Hematopoietic multipotent progenitor cell treated with erythropoietin and hydrocortisone succinate and interleukin-3 and kit ligand, for 8 days (in vitro differentiated cells): ENCODE measurements at regions not wholly inside any gene's neighbourhood (a gene's known extent, or its start where the extent isn't known, plus 50 kb on each side); places are given as distances from the start of the nearest gene placed in this dataset.
"Not testable (repeated sequence)": the region's sequence is repeated elsewhere in the genome, so short reads cannot be mapped to it uniquely, and the experiment has no call there.

Source experiments
- DNase-seq: peaks from one replicate; pipeline ENCODE4 v3.0.0-alpha.2; 2015

DNA sequence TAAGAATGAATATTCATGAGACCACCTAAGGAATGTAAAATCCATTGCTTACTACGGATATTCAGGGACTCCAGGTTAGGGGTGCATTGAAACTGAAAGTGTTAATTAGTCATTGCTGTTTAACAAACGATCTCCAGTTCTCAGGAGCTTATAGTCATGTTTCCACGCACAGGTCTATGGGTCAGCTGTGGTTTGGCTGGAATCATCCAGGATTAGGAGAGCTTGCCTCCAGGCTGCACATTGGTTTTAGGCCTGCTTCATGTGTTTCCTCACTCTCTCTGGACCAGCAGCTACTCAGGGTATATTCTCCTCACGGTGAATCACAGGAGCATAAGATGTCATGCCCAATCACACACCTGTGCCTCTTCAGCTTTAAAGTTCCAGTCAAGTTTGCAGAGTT is 98.9 kb downstream of the ATXN3L start:
- no peak for DNase-seq

DNA sequence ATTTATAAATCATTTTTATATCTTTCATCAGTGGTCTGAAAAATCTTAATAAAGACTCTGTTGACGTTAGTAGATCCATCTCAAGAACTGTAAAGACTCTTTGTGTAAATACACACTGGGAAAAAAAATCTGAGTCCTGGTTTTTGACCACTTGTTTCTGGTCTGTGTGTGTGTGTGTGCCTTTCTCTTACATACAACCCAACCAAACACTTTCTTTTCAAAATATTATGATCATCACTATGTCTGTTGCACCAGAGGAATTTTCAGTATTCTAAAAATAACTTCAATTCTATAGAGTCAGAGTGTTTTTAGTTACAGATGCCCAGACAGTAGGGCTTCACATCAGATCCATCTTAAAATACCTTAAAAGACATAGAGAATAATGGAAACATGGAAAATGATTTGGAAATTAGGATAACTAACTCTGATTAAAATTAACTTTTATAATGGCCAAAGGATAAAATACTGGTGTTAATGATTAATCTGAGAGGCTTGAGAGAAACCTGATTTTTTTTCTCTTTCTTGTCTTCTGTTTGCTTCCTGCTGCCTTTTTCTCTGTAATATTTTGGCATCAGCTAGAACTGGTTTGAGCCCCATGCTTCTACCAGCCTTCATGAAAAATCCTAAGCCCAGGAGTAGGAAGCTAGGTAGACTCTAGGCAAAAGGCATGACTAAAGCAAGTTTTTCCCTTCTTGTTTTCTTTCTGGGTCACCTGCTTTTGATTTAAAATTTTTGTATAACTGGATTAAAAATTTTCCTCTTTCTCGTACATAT is 99.7 kb downstream of the ATXN3L start:
- no peak for DNase-seq

DNA sequence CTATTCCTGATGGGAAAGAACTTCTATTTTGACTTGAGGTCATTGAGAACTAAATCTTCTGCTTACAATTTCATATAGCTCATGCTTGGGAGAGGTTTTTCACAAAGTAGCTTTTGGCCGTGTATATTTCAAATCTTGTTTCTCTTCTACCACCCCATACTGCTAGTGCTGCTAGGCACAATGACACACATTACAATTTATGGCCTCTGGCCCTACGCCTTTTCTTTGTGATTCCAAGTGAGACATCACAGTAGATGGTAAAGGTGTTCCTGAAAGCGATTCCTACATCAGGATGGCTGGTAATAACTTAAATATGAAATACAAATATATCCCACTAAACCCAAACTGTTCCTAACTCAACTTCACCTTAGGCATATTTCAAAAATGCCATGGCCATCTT is 101.1 kb downstream of the ATXN3L start:
- DNase-seq: no peak

DNA sequence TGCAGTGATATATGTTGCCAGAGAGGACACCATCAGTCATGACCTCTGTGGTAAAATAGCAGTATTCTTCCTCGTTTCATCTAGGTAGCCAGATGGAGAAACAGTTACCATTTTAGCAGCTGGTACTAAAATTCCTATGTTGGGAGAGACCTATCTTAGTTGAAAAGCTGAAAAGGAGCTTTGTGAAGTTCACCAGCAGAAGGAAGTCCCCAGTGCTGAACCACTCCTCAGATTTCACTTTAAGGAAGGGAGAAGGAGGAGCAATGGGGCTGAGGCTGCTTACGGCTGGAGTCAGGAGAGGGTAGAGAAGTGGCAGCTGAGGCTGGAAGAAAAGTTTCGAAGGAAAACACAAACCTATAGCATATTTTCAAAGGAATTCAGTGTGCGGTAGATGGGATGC is 103.7 kb downstream of the ATXN3L start:
- DNase-seq: no peak

DNA sequence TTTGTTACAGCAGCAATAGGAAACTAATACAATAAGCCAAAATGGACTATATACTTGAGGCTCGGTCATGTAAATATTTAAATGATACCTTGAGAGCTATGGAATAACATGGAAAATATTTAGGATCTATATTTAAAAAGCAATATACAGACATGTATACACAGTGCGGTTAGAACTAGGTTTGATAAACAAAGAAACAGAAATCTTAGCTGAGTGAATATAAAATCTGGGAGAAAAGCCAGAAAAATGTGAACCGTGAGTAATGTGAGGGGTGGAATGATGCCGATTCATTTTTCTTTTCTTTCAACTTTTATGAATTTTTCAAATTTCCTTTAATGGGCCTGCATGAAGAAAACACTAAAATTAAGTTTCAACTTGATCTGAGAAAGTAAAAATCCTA is 104.1 kb downstream of the ATXN3L start:
- no peak for DNase-seq

DNA sequence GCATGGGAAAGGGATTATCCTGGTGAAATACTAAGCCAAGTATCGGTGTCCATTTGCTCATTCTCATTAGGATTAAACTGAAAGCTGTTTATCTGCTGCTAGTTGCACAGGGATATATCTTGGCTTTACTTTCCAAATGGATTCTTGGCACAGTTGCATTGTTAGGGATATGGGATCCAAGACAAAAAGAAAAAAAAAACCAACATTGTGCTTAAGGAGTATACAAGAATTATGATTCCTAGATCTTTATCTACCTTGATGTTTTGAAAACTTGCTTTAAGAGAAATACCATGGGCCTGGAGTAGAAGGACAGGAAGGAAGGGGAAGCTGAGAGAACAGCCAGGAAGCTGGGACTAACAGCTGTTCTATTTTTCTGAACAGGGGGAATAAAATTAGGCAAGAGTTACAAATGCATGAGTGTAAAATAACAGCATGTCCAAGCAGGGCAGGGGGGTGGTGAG is 107.6 kb downstream of the ATXN3L start:
- no peak for DNase-seq

DNA sequence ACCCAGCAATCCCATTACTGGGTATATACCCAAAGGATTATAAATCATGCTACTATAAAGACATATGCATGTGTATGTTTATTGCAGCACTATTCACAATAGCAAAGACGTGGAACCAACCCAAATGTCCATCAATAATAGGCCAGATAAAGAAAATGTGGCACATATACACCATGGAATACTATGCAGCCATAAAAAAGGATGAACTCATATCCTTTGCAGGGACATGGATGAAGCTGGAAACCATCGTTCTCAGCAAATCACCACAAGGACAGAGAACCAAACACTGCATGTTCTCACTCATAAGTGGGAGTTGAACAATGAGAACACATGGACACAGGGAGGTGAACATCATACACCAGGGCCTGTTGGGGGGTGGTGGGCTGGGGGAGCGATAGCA is 109.7 kb downstream of the ATXN3L start:
- not testable (repeated sequence) for DNase-seq

DNA sequence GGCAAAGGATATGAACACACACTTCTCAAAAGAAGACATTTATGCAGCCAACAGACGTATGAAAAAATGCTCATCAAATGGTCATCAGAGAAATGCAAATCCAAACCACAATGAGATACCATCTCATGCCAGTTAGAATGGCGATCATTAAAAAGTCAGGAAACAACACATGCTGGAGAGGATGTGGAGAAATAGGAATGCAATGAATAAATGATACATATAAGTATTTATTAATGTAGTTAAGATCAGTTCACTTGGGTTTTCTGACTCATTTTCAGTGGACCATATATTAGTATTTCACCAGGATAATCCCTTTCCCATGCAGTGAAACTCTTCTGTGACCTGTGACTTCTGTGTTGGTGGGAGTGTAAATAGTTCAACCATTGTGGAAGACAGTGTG is 110.1 kb downstream of the ATXN3L start:
- not testable (repeated sequence) for DNase-seq

GRCh38 chrX:13208281-13208935 is 111.4 kb downstream of the ATXN3L start:
- no peak for DNase-seq

- DNase-seq: no peak
These were observed 116.6 kb downstream of the ATXN3L start for GRCh38 chrX:13203271-13203670.

DNA sequence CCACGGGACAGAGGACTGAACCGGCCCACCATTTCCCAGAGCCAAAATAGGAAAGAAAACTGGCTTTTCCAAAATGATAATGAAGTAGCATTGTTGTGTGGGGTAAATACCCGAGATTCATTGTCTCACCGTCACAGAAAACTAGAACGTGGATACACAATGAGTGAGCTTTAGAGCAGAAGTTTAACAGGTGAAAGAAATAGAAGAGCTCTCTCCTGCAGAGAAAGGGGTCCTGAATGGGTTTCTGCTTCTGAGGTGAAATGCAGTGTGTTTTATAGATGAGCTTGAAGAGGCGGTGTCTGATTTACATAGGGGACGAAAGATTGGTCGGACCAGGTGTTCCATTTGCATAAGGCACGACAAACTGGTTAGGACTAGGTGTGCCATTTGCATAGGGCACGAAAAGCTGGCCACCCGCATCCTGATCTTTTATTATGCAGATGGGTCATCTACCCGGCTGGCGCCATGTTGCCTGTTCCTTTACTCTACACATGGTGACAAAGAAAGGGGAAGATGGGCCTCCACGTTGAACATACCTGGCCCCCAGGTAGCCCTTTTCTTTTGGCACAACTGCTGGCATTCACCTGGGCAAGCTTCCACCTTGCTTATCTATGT is 118.1 kb downstream of the ATXN3L start:
- no peak for DNase-seq

GRCh38 chrX:13200398-13200797 is 119.5 kb downstream of the ATXN3L start:
- no peak for DNase-seq

GRCh38 chrX:13198762-13199064 is 121.1 kb downstream of the ATXN3L start:
- no peak for DNase-seq

- DNase-seq: no peak
These were observed 121.6 kb downstream of the ATXN3L start for GRCh38 chrX:13198056-13198761.

DNA sequence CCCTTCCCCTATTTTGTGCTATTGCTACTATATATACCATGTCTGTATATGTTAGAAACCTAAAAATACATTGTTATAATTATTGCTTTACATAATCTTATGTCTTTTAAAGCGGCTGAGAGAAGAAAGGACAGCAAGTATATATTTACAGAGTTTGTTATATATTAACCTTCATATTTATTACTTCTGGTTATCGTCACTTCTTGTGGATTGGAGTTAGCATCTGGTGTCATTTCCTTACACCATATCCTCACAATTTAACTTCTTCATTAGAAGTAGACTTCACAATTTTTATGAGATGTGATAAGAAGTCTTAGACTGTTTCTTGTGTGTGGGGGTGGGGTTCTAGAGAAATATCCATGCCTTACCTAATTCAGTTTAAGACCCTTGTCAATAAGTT is 123.1 kb downstream of the ATXN3L start:
- no peak for DNase-seq

DNA sequence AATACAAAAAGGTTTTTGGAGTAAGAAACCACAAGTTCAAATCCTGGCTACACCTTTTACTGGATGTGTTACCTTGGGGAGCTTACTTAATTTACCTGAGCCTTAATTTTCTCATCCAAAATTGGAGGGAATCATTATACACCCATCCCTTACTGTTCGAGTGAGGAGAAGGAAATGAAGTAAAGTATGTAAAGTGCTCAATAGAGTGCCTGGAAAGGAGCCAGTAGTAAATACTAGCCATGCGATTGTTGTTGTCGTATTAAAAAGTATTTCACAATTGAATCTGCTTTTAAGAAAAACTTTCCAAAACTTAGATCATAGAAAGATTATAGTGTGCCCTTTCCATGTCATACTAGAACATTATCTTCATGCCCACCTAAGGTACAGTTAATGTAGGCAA is 124.5 kb downstream of the ATXN3L start:
- DNase-seq: no peak

DNA sequence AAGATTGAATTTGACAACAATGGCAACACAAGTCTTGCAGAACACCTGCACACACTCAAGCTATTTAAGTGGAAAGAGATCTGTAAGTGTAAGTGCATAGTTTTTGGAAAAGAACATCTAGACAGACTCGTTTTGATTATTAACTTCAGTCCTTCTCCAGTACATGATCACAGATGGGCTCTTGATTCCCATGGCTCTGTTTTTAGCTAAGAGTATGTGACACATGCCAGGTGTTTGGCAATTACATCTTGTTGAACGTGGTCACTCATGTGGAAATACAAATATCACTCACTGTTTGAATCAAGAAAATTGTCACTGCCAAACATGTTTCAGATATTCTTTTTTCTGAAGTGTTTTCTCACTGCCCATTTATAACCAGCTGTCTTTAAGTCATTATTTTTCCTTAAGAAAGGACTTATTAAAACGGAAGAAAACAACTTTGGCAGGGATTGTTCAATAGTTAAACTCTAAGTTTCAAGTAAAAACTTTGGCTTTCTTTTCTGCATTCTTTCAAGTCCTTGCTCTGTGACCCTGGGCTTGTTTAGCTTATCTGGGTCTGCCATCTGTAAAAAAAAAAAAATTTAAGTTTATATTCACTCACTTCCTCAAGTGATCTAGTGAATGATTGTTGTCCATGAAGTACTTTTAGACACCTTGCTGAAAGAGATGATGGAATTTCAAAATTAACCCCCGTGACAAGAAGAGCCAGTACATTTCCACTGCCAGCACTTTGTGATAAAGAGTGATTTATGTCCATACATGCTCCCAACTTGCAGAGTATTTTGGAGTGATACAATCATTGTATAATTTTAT is 125.4 kb downstream of the ATXN3L start:
- DNase-seq: no peak

DNA sequence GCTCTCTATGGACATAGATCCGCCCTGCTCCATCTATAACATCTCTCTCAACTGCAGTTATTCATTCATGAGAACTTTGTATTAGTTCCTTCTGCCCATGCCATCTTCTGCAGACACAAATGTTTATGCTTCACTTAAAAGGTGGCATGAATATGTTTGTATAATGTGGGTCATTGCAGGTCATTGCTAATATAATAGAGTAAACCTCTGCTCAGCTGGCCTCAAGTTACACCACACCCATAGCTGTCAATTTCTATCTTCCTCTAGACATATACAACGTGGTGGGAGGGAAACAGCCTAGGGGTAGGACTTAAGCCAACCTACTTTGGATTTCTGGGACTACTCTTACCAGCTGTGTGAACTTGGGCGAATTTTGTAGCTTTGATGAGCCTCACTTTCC is 129.8 kb downstream of the ATXN3L start:
- DNase-seq: no peak

GRCh38 chrX:13189380-13189779 is 130.5 kb downstream of the ATXN3L start:
- DNase-seq: no peak

DNA sequence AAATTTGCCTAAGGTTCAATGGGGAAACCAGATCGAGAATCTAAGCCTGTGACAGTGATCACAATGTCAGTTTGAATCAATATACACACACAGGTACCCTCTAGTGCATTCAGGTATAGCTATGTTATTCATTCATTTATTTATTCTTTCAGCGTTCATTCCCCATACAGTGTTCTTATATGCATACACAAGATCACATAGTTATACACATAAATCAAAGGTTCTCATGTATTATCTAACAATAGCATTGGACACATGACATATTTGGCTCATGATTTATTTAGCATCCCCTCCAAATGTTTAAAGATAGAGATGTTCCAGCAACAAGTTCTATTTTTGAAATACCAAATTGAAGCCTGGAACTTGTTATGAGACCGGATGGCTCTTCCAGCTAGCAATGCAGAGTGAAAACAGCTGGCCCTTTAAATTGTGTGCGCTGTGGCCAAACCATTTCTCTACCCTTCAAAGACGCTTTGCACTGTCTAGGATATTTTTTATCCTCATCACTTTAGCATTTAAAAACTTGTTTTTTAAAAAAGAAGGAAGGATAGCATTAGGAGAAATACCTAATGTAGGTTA is 131.0 kb downstream of the ATXN3L start:
- no peak for DNase-seq

DNA sequence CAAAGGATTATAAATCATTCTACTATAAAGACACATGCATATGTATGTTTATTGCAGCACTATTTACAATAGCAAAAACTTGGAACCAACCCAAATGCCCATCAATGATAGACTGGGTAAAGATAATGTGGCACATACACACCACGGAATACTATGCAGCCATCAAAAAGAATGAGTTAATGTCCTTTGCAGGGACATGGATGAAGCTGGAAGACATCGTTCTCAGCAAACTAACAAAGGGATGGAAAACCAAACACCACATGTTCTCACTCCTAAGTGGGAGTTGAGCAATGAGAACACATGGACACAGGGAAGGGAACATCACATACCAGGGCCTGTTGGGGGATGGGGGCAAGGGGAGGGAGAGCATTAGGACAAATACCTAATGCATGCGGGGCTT is 133.2 kb downstream of the ATXN3L start:
- DNase-seq: not testable (repeated sequence)

GRCh38 chrX:13180807-13181206 is 136.4 kb upstream of the FAM9C start:
- no peak for DNase-seq
